Pancreas (tissue), 10 donors: ENCODE measurements at regions not wholly inside any gene's neighbourhood (a gene's known extent, or its start where the extent isn't known, plus 50 kb on each side); places are given as distances from the start of the nearest gene placed in this dataset.

Experiments used
- ATAC-seq, 4 donors: fragments of 200-7000 bp; cut with Tn5 transposase; one replicate each; pipeline versions ENCODE4 v1.8.0 to v1.9.1; 2020; ENCODE audit warnings: mild to moderate bottlenecking in 4 of 4, moderate library complexity in 4 of 4
- DNase-seq, 6 donors: peaks; one replicate each; pipeline ENCODE4 v3.0.0-alpha.2; 2020
- FAIRE-seq: peaks from 2 replicates; lab custom pipeline; 2012; peaks lifted over from hg19 to GRCh38; lab: Jason Lieb, UNC
- H3K27ac ChIP-seq, 4 donors: fragments of 200-600 bp; sonication (generic); 1 replicate in 3 of 4; 2 replicates in 1 of 4; pipeline versions ENCODE4 v1.5.0 to v1.8.0; 2020
- H3K27me3 ChIP-seq, 4 donors: fragments of 200-600 bp; one replicate each; pipeline ENCODE4 v1.8.0; 2021
- H3K36me3 ChIP-seq, 3 donors: fragments of 200-600 bp; sonication (generic) in 1 of 3; one replicate each; pipeline versions ENCODE4 v1.5.0 to v1.8.0; 2020 to 2021
- H3K4me1 ChIP-seq, 3 donors: fragments of 200-600 bp; one replicate each; pipeline ENCODE4 v1.8.0; 2021
- H3K4me3 ChIP-seq, 4 donors: fragments of 200-600 bp; sonication (generic) in 2 of 4; one replicate each; pipeline versions ENCODE4 v1.5.0 to v1.8.0; 2020 to 2021
- H3K9me3 ChIP-seq, 4 donors: fragments of 200-600 bp; one replicate each; pipeline ENCODE4 v1.8.0; 2021
- CTCF ChIP-seq, 4 donors: fragments of 200-600 bp; sonication (generic) in 3 of 4; IDR thresholded peaks; one replicate each; pipeline versions ENCODE4 v1.5.0 to v1.8.0; 2021; ENCODE audit warnings: antibody characterized with exemption in 4 of 4
- WGBS, 2 donors: extraction: QIAGEN DNeasy Blood & Tissue Kit; methylation state at CpG; one replicate each; pipeline ENCODE4 v1.1.7; 2013; 5-methylcytosine and 5-hydroxymethylcytosine counted together
- intact Hi-C, 3 donors: fragments of 100-400 bp; cut with DNase I; formaldehyde crosslinking; loops; one replicate each; pipeline versions ENCODE4 v1.11.1 to v1.14.2; 2022
- donor health status: healthy with polysubstance abuse.
- donor health status: DM: no; HTN: no; CAD: no; lungs with moderate emphysema.
- donor health status: DM: no; HTN: no; CAD: no.
- donor health status: control.
- donor health status: control.
- donor health status: Bipolar disorder and iron deficiency.
- donor health status: DM: yes; HTN: yes; CAD: no.
- donor health status: DM: no; HTN: no; CAD: no.
- donor health status: DM: no; HTN: no; CAD: no.
- donor health status: DM: yes; HTN: yes; CAD: no.

GRCh38 chr6:55696501-55696900 lies 117.5 kb upstream of the HMGCLL1 start:
- Histone ChIP-seq H3K9me3 (no peaks in the 10 kb centered on the region), H3K27me3 (no peaks in the 10 kb centered on the region), H3K36me3 (no peaks in the 10 kb centered on the region), H3K4me3 (no peak overlapping the region), H3K4me1 (no peaks in the 10 kb centered on the region), H3K27ac (no peak overlapping the region)
- FAIRE-seq (no peak), ATAC-seq (no peak), DNase-seq (no peak)
- no peak for TF ChIP-seq CTCF (IDR thresholded peaks at IDR 0.05)
- 87 to 93% methylated on average over 2 of the region's 2 CpGs for WGBS, 2 donors
- intact Hi-C loops: no loop called here

GRCh38 chr6:55696041-55696440 lies 117.0 kb upstream of the HMGCLL1 start:
- H3K9me3 ChIP-seq: no peaks in the 10 kb centered on the region
- DNase-seq: no peak
- no peaks in the 10 kb centered on the region for H3K4me1 ChIP-seq
- no peaks in the 10 kb centered on the region for H3K36me3 ChIP-seq
- no peak for ATAC-seq
- no peak for TF ChIP-seq CTCF (IDR thresholded peaks at IDR 0.05)
- WGBS, 2 donors: 45 to 73% methylated on average over 2 of the region's 2 CpGs
- intact Hi-C loops: no loop called here
- H3K27me3 ChIP-seq: no peaks in the 10 kb centered on the region
- H3K4me3 ChIP-seq: no peak overlapping the region
- FAIRE-seq: no peak
- no peak overlapping the region for H3K27ac ChIP-seq

GRCh38 chr6:55694759-55695158 lies 115.8 kb upstream of the HMGCLL1 start:
- no peaks in the 10 kb centered on the region for H3K9me3 ChIP-seq
- no peak for DNase-seq
- no peak for FAIRE-seq
- no peak for ATAC-seq
- intact Hi-C loops: no loop called here
- H3K36me3 ChIP-seq: no peaks in the 10 kb centered on the region
- no peak overlapping the region for H3K27ac ChIP-seq
- H3K4me3 ChIP-seq: no peak overlapping the region
- H3K4me1 ChIP-seq: no peaks in the 10 kb centered on the region
- no peaks in the 10 kb centered on the region for H3K27me3 ChIP-seq
- TF ChIP-seq CTCF (IDR thresholded peaks at IDR 0.05): no peak

GRCh38 chr6:55694148-55694547 lies 115.2 kb upstream of the HMGCLL1 start:
- no peak for DNase-seq
- Histone ChIP-seq H3K27me3 (no peaks in the 10 kb centered on the region), H3K27ac (no peak overlapping the region), H3K36me3 (no peaks in the 10 kb centered on the region), H3K4me1 (no peaks in the 10 kb centered on the region), H3K9me3 (no peaks in the 10 kb centered on the region), H3K4me3 (no peak overlapping the region)
- no peak for TF ChIP-seq CTCF (IDR thresholded peaks at IDR 0.05)
- WGBS, 2 donors: 76 to 78% methylated on average over 2 of the region's 2 CpGs
- intact Hi-C loops: no loop called here
- FAIRE-seq: no peak
- ATAC-seq: peak in 1 of 4 donors; percentile 17

GRCh38 chr6:55679503-55679902 lies 100.5 kb upstream of the HMGCLL1 start:
- Histone ChIP-seq H3K27ac (no peak overlapping the region), H3K27me3 (no peaks in the 10 kb centered on the region), H3K4me3 (no peak overlapping the region), H3K4me1 (no peaks in the 10 kb centered on the region), H3K9me3 (no peaks in the 10 kb centered on the region), H3K36me3 (no peaks in the 10 kb centered on the region)
- 58 to 60% methylated on average over 3 of the region's 3 CpGs for WGBS, 2 donors
- intact Hi-C loops: no loop called here
- FAIRE-seq: no peak
- ATAC-seq: peak in 2 of 4 donors; percentile 68 to 83
- DNase-seq: no peak
- no peak for TF ChIP-seq CTCF (IDR thresholded peaks at IDR 0.05)
